Smooth muscle cell (in vitro differentiated cells): ENCODE measurements at regions not wholly inside any gene's neighbourhood (a gene's known extent, or its start where the extent isn't known, plus 50 kb on each side); places are given as distances from the start of the nearest gene placed in this dataset.

Experiments used
- DNase-seq: peaks from one replicate; lab custom pipeline; 2025; ENCODE audit not compliant: unreplicated experiment; lab: John Stamatoyannopoulos, UW
- H2AFZ ChIP-seq: fragments of 200-600 bp; sonication (generic); 2 replicates; pipeline ENCODE4 v1.6.0; 2016; ENCODE audit warnings: antibody characterized with exemption, low read depth, mild to moderate bottlenecking
- H3F3A ChIP-seq: fragments of 200-600 bp; sonication (generic); 2 replicates; pipeline ENCODE4 v1.6.0; 2017; ENCODE audit warnings: antibody characterized with exemption, low read depth
- H3K27ac ChIP-seq: fragments of 200-600 bp; sonication (generic); 2 replicates; pipeline ENCODE4 v1.5.1; 2016; ENCODE audit warnings: low read depth, mild to moderate bottlenecking
- H3K27me3 ChIP-seq: fragments of 200-600 bp; sonication (generic); 2 replicates; pipeline ENCODE4 v1.6.1; 2016; ENCODE audit warnings: low read depth, mild to moderate bottlenecking
- H3K36me3 ChIP-seq: fragments of 200-600 bp; sonication (generic); 2 replicates; pipeline ENCODE4 v1.5.1; 2016; ENCODE audit warnings: low read depth
- H3K4me1 ChIP-seq: fragments of 200-600 bp; sonication (generic); 2 replicates; pipeline ENCODE4 v1.5.1; 2016; ENCODE audit warnings: low read depth
- H3K4me2 ChIP-seq: fragments of 200-600 bp; sonication (generic); 2 replicates; pipeline ENCODE4 v1.6.0; 2016; ENCODE audit warnings: mild to moderate bottlenecking
- H3K4me3 ChIP-seq: fragments of 200-600 bp; sonication (generic); 2 replicates; pipeline ENCODE4 v1.5.1; 2016; ENCODE audit warnings: mild to moderate bottlenecking
- H3K79me2 ChIP-seq: fragments of 200-600 bp; sonication (generic); 2 replicates; pipeline ENCODE4 v1.6.0; 2016; ENCODE audit warnings: low read depth, mild to moderate bottlenecking
- H3K9ac ChIP-seq: fragments of 200-600 bp; sonication (generic); 2 replicates; pipeline ENCODE4 v1.6.0; 2016; ENCODE audit warnings: low read depth
- H3K9me3 ChIP-seq: fragments of 200-600 bp; sonication (generic); replicated peaks from 2 replicates; pipeline ENCODE4 v1.5.1; 2016; ENCODE audit warnings: low read depth
- H4K20me1 ChIP-seq: fragments of 200-600 bp; sonication (generic); 2 replicates; pipeline ENCODE4 v1.6.0; 2016; ENCODE audit warnings: low read depth
- CTCF ChIP-seq: fragments of 200-600 bp; sonication (generic); IDR thresholded peaks from 2 replicates; pipeline ENCODE4 v1.5.1; 2017; ENCODE audit warnings: borderline replicate concordance, mild to moderate bottlenecking, antibody characterized with exemption; ENCODE audit not compliant: insufficient read depth, poor library complexity, severe bottlenecking
- WGBS: methylation state at CpG from one replicate; pipeline ENCODE4 v1.1.7; 2016; ENCODE audit warnings: low lambda C conversion rate; 5-methylcytosine and 5-hydroxymethylcytosine counted together

GRCh38 chr3:110243081-110243480 lies 828.5 kb upstream of the NECTIN3 start:
- WGBS: 63% methylated on average over 4 of the region's 4 CpGs
- no peaks in the 10 kb centered on the region for H3F3A ChIP-seq
- H3K9ac ChIP-seq: no peak overlapping the region
- no peaks in the 10 kb centered on the region for H3K79me2 ChIP-seq
- H3K27me3 ChIP-seq: no peaks in the 10 kb centered on the region
- TF ChIP-seq CTCF: no peak
- H3K27ac ChIP-seq: no peak overlapping the region
- no peak overlapping the region for H2AFZ ChIP-seq
- no peaks in the 10 kb centered on the region for H3K4me1 ChIP-seq
- H3K36me3 ChIP-seq: no peaks in the 10 kb centered on the region
- H3K4me2 ChIP-seq: no peak overlapping the region
- no peaks in the 10 kb centered on the region for H3K9me3 ChIP-seq
- H3K4me3 ChIP-seq: no peak overlapping the region
- no peaks in the 10 kb centered on the region for H4K20me1 ChIP-seq
- DNase-seq: no peak

- H3K36me3 ChIP-seq: no peaks in the 10 kb centered on the region
- no peak overlapping the region for H3K4me3 ChIP-seq
- H3K27me3 ChIP-seq: no peaks in the 10 kb centered on the region
- TF ChIP-seq CTCF: no peak
- no peaks in the 10 kb centered on the region for H3K79me2 ChIP-seq
- no peak overlapping the region for H2AFZ ChIP-seq
- H4K20me1 ChIP-seq: no peaks in the 10 kb centered on the region
- no peaks in the 10 kb centered on the region for H3F3A ChIP-seq
- H3K9ac ChIP-seq: no peak overlapping the region
- H3K4me1 ChIP-seq: no peaks in the 10 kb centered on the region
- H3K4me2 ChIP-seq: no peak overlapping the region
- no peak overlapping the region for H3K27ac ChIP-seq
- no peak for DNase-seq
- WGBS: 49% methylated on average over 2 of the region's 2 CpGs
- H3K9me3 ChIP-seq: no peaks in the 10 kb centered on the region
Observed at GRCh38 chr3:110246796-110247376, 824.7 kb upstream of the NECTIN3 start.

GRCh38 chr3:110248666-110249065 lies 823.0 kb upstream of the NECTIN3 start:
- Histone ChIP-seq H3K27ac (no peak overlapping the region), H3K27me3 (no peaks in the 10 kb centered on the region), H3K9ac (no peak overlapping the region), H3K9me3 (no peaks in the 10 kb centered on the region), H2AFZ (peak overlapping the region; percentile 24), H3K4me3 (no peak overlapping the region), H3K79me2 (no peaks in the 10 kb centered on the region), H3K36me3 (no peaks in the 10 kb centered on the region), H4K20me1 (no peaks in the 10 kb centered on the region), H3F3A (no peaks in the 10 kb centered on the region), H3K4me2 (no peak overlapping the region), H3K4me1 (no peaks in the 10 kb centered on the region)
- TF ChIP-seq CTCF: no peak
- no peak for DNase-seq
- 86% methylated on average over 1 of the region's 1 CpG for WGBS

DNA sequence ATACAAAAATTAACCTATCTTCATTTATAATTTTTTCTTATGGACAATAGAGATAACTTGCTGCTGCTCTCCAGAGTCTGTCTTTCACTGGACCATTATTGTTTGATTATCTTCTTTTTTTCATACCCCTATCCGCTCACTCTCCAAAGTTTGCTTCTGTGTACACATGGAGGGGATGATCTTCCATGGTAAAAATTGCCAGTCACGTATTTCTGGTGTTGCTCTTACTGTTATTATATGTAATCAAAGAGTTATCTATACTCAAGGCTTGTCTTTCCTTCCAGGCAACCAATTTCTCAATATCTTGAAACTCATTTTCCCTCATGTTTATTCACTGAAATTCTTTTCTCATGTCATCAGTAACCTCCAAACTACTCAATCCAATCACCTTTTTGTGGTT lies 817.8 kb upstream of the NECTIN3 start:
- 93% methylated on average over 2 of the region's 2 CpGs for WGBS
- H3K27me3 ChIP-seq: no peaks in the 10 kb centered on the region
- no peaks in the 10 kb centered on the region for H3F3A ChIP-seq
- H3K27ac ChIP-seq: no peak overlapping the region
- no peak overlapping the region for H3K4me3 ChIP-seq
- no peaks in the 10 kb centered on the region for H3K4me1 ChIP-seq
- no peaks in the 10 kb centered on the region for H3K79me2 ChIP-seq
- H3K9ac ChIP-seq: no peak overlapping the region
- no peak overlapping the region for H2AFZ ChIP-seq
- no peak for DNase-seq
- no peak for TF ChIP-seq CTCF
- no peaks in the 10 kb centered on the region for H3K36me3 ChIP-seq
- H3K4me2 ChIP-seq: no peak overlapping the region
- no peaks in the 10 kb centered on the region for H3K9me3 ChIP-seq
- H4K20me1 ChIP-seq: no peaks in the 10 kb centered on the region
